Dermis microvascular lymphatic vessel endothelial cell (primary cell): ENCODE measurements at regions not wholly inside any gene's neighbourhood (a gene's known extent, or its start where the extent isn't known, plus 50 kb on each side); places are given as distances from the start of the nearest gene placed in this dataset.

Experiments
- DNase-seq, 2 donors: peaks; one replicate each; pipeline versions ENCODE4 v3.0.0 to v3.0.0-alpha.2; 2010; ENCODE audit warnings: low read depth in 2 of 2

GRCh38 chr3:160168246-160168645 lies 57.0 kb upstream of the C3orf80 start:
- DNase-seq, result no peak

GRCh38 chr3:160169139-160169976 lies 55.9 kb upstream of the C3orf80 start:
- DNase-seq, result no peak

GRCh38 chr3:160170409-160171370 lies 54.5 kb upstream of the C3orf80 start:
- no peak for DNase-seq

GRCh38 chr3:160171813-160172212 lies 53.4 kb upstream of the C3orf80 start:
- no peak for DNase-seq

- DNase-seq, result no peak
These were observed 50.6 kb upstream of the C3orf80 start for GRCh38 chr3:160174621-160175020.
